RWPE2 (cell line): ENCODE measurements at regions not wholly inside any gene's neighbourhood (a gene's known extent, or its start where the extent isn't known, plus 50 kb on each side); places are given as distances from the start of the nearest gene placed in this dataset.

Experiments used
- ATAC-seq: fragments of 200-7000 bp; cut with Tn5 transposase; 3 replicates; pipeline ENCODE4 v1.9.1; 2021; ENCODE audit warnings: low read depth
- DNase-seq: peaks from one replicate; pipeline ENCODE4 v3.0.0-alpha.2; 2020; ENCODE audit warnings: low spot score
- H3K27ac ChIP-seq: fragments of 450-650 bp; 2 replicates; pipeline ENCODE4 v1.5.1; 2017; ENCODE audit warnings: mild to moderate bottlenecking; ENCODE audit not compliant: poor library complexity, severe bottlenecking
- H3K27me3 ChIP-seq: fragments of 250-450 bp; sonication (Bioruptor Pico); 2 replicates; pipeline ENCODE4 v1.5.1; 2021; ENCODE audit warnings: mild to moderate bottlenecking, moderate library complexity; ENCODE audit not compliant: insufficient read depth, poor library complexity, severe bottlenecking
- H3K36me3 ChIP-seq: fragments of 250-450 bp; sonication (Bioruptor Pico); 2 replicates; pipeline ENCODE4 v1.5.1; 2020; ENCODE audit warnings: low read depth, mild to moderate bottlenecking, moderate library complexity
- H3K4me1 ChIP-seq: fragments of 250-450 bp; sonication (Bioruptor Pico); 2 replicates; pipeline ENCODE4 v1.5.1; 2021; ENCODE audit warnings: mild to moderate bottlenecking, moderate library complexity; ENCODE audit not compliant: insufficient read depth, poor library complexity, severe bottlenecking
- H3K4me3 ChIP-seq: fragments of 250-450 bp; sonication (Bioruptor Pico); 2 replicates; pipeline ENCODE4 v1.5.1; 2021; ENCODE audit warnings: mild to moderate bottlenecking, moderate library complexity; ENCODE audit not compliant: severe bottlenecking
- H3K9me3 ChIP-seq: fragments of 250-450 bp; sonication (Bioruptor Pico); 2 replicates; pipeline ENCODE4 v1.5.1; 2021; ENCODE audit warnings: mild to moderate bottlenecking, moderate library complexity; ENCODE audit not compliant: severe bottlenecking
- TF ChIP-seq, protein P1 (sequence below): fragments of 450-650 bp; IDR thresholded peaks from one replicate; pipeline ENCODE4 v1.5.1; 2017; ENCODE audit warnings: mild to moderate bottlenecking, moderate library complexity; ENCODE audit not compliant: poor library complexity, severe bottlenecking

DNA sequence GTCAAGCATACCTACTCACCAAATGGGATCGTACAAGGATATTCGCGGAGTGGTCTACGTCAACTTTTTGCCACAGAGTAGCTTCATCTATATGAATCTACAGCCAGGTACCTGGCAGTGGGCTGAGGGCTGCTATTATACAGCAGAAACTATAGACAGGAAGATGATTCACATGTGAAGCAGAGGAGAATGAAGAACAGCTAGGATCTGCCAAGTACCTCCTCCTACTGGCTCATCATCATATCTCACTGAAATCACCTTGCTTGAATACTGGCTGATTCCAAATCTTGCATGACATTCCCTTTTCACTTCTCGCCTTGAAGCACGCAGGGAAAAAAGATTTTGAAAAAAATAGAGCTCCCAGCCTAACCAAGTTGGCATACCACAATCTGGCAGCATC lies 488.7 kb upstream of the NRSN1 start:
- Histone ChIP-seq H3K4me3 (no peak overlapping the region), H3K27ac (no peak overlapping the region), H3K27me3 (no peaks in the 10 kb centered on the region), H3K4me1 (no peaks in the 10 kb centered on the region), H3K36me3 (no peaks in the 10 kb centered on the region), H3K9me3 (no peaks in the 10 kb centered on the region)
- peak; percentile 76; the same call in 2 of the 3 replicates for ATAC-seq
- TF ChIP-seq, protein P1, sequence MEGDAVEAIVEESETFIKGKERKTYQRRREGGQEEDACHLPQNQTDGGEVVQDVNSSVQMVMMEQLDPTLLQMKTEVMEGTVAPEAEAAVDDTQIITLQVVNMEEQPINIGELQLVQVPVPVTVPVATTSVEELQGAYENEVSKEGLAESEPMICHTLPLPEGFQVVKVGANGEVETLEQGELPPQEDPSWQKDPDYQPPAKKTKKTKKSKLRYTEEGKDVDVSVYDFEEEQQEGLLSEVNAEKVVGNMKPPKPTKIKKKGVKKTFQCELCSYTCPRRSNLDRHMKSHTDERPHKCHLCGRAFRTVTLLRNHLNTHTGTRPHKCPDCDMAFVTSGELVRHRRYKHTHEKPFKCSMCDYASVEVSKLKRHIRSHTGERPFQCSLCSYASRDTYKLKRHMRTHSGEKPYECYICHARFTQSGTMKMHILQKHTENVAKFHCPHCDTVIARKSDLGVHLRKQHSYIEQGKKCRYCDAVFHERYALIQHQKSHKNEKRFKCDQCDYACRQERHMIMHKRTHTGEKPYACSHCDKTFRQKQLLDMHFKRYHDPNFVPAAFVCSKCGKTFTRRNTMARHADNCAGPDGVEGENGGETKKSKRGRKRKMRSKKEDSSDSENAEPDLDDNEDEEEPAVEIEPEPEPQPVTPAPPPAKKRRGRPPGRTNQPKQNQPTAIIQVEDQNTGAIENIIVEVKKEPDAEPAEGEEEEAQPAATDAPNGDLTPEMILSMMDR: no peak
- DNase-seq: no peak

DNA sequence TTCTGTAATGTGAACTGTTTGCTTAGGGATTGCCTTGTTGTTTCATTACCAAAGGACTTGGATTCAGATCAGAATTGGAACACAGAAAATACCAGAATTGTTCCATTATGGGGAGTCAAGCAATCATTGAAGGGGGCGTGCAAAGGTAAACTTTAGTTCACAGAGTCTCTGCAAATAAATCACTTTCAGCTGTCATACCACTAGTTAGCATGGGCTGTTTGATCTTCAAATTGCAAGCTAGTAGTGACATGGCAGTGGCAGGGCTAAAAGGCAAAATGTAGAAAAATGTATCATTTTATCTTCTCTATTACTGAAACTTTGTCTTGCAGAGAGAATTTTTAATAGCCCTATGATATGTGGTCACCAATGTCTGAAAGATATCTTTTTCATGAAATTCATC lies 483.2 kb upstream of the NRSN1 start:
- TF ChIP-seq, protein P1: no peak
- no peaks in the 10 kb centered on the region for H3K4me1 ChIP-seq

DNA sequence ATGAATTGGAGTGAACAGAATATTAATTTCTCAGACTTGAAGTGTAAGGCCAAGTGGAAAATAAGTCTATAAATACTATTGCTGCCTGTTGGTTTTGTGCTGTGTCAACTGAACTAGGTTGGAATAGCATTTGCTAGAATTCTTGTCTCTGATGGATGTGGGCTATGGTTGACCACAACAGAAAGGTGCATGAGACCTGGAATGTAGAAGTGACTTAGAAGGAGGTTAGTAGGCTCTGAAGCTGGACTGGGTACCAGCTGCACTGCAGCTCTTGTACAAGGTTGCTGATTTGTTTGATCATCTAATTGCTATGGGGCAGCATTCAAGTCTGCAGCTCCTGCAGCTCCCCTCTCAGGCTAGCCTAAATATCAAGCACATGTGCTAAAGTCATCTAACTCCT lies 479.0 kb upstream of the NRSN1 start:
- H3K4me1 ChIP-seq: no peaks in the 10 kb centered on the region
- DNase-seq (no peak), ATAC-seq (no peak)
- H3K27me3 ChIP-seq: peaks cover 3% of the 10 kb centered on the region
- H3K4me3 ChIP-seq: no peak overlapping the region
- no peaks in the 10 kb centered on the region for H3K9me3 ChIP-seq
- TF ChIP-seq, protein P1: no peak
- no peak overlapping the region for H3K27ac ChIP-seq
- H3K36me3 ChIP-seq: no peaks in the 10 kb centered on the region

More for the DNA sequence above, 483.2 kb upstream of the NRSN1 start:
- ATAC-seq (no peak), DNase-seq (no peak)
- Histone ChIP-seq H3K36me3 (no peaks in the 10 kb centered on the region), H3K27ac (no peak overlapping the region), H3K9me3 (no peaks in the 10 kb centered on the region), H3K27me3 (peaks cover 3% of the 10 kb centered on the region), H3K4me3 (no peak overlapping the region)

DNA sequence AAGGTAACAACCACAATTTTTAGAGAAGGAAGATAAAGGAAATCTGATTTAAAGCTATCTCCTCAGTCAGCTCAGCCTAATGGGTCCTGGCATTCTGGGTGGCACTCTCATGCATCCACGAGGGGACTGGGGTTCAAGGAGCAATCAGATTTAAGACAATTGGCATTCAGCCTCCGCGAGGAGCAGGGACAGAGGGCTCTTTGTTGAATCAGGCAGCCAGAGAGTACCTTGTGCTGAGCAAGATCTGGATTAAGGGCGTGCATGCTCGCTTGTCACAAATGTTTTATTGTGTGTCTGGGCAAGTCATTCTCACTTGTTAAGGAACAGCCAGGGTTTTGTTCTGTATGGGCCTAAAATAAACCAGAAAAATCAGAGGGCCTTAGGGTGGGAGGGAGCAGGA lies 475.3 kb upstream of the NRSN1 start:
- Histone ChIP-seq H3K9me3 (no peaks in the 10 kb centered on the region), H3K27ac (no peak overlapping the region), H3K4me1 (no peaks in the 10 kb centered on the region), H3K4me3 (no peak overlapping the region), H3K27me3 (no peaks in the 10 kb centered on the region), H3K36me3 (no peaks in the 10 kb centered on the region)
- ATAC-seq (no peak), DNase-seq (no peak)
- TF ChIP-seq, protein P1: no peak

DNA sequence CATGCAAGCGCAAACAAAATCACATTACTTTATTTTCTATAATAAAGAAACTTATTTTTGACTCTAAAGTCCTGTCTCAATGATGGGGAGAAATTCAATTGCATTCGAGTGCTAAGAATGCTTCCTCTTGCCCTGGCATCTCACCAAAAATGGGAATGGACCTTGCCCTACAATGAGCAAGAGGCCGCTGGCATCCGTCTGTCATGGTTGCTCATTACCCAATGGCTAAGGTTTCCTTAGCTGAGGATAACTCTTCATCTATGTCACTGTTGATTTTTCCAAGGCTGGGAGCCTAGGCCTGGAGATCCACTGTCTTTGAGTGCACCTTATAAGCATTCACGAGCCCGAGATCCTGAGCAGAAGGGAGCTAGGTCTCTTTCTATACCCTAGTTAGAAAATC lies 471.3 kb upstream of the NRSN1 start:
- Histone ChIP-seq H3K27me3 (no peaks in the 10 kb centered on the region), H3K9me3 (no peaks in the 10 kb centered on the region), H3K4me3 (no peak overlapping the region), H3K27ac (no peak overlapping the region), H3K4me1 (no peaks in the 10 kb centered on the region), H3K36me3 (no peaks in the 10 kb centered on the region)
- TF ChIP-seq, protein P1: no peak
- no peak for ATAC-seq
- DNase-seq: no peak
